ENCODE measurements at regions not wholly inside any gene's neighbourhood (a gene's known extent, or its start where the extent isn't known, plus 50 kb on each side); places are given as distances from the start of the nearest gene placed in this dataset.

- no peak for TF ChIP-seq CTCF (IDR thresholded peaks at IDR 0.05)
- no peak for TF ChIP-seq POLR2A (IDR thresholded peaks at IDR 0.05)
These were observed 65.7 kb upstream of the NDST3 start for GRCh38 chr4:117968606-117969005.

All from Peyer's patch (tissue), 4 donors.